ENCODE measurements at regions not wholly inside any gene's neighbourhood (a gene's known extent, or its start where the extent isn't known, plus 50 kb on each side); places are given as distances from the start of the nearest gene placed in this dataset.

DNA sequence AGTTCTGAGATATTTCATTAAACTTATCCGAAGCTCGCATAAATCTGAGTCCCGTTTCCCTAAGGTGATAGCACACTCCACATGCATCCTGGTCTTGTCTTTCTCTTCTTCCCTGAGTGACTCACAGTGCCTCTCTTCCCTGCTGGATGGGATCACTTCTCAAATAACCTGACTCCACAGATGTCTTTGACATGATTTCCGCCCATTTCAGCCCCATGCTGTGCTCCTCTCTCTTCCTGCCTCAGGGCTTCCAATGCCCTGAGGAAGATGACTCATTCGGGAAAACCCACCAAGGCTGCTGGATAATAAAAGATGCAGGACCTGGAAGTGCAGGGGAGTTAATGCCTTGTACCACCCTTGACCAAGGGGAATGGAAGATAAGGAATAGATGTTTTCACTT, 441.7 kb upstream of the SOX11 start:
- Mint-ChIP-seq H3K27me3 (no peaks in the 10 kb centered on the region), H3K9me3 (peaks cover 24% of the 10 kb centered on the region), H3K4me3 (no peak overlapping the region), H3K4me1 (no peaks in the 10 kb centered on the region), H3K27ac (no peak overlapping the region), H3K36me3 (ENCODE audit: low read depth) (no peaks in the 10 kb centered on the region)
- DNase-seq (no peak), ATAC-seq (no peak)

DNA sequence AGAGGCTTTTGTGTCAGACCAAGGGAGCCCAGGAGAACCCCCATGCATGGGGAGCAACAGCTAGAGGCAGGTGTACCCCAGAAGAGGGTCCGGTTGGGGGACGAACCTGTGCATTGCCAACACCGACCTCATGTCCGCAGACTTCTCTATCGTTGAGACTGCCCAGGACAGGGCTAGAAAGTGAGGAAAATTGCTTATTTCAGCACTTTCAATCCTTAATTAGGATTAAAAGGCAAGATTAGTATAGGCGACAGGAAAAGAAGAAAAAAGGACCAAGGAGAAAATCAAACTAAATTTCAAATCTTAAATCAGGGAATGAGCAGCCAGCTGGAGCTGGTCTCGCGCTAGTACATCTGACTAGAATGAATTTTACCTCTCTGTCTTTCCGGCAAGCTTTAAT, 438.9 kb upstream of the SOX11 start:
- DNase-seq: no peak
- Mint-ChIP-seq H3K27me3 (no peaks in the 10 kb centered on the region), H3K9me3 (peaks cover 21% of the 10 kb centered on the region), H3K4me3 (no peak overlapping the region), H3K36me3 (ENCODE audit: low read depth) (no peaks in the 10 kb centered on the region), H3K27ac (no peak overlapping the region), H3K4me1 (no peaks in the 10 kb centered on the region)
- ATAC-seq: no peak

DNA sequence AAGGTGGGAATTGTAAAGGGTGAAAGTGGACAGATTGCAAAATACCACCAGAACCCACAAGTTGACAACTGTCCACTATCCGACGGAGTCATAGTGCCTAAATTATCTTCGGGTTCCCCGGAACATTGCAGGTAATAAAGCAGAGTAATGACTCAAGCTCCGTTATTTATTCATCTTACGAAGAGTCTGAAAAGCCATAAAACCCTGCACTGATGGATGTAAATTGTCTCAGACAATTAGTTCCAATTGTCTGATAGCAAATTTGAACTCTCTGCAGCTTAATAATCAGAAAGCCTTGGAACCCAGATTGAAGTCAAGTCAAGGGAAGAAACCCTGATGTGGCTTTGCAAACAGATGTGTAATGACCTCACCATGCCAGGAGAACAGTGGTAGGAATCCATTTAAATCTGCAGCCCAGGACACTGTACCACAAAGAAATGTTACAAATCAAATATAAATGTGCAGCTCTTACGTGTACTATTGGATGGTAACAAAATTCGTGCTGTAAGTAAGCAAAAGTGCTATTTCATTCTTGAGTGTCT, 437.3 kb upstream of the SOX11 start:
- Mint-ChIP-seq H3K36me3 (ENCODE audit: low read depth) (no peaks in the 10 kb centered on the region), H3K4me3 (no peak overlapping the region), H3K9me3 (peaks cover 21% of the 10 kb centered on the region), H3K27me3 (no peaks in the 10 kb centered on the region), H3K4me1 (no peaks in the 10 kb centered on the region), H3K27ac (no peak overlapping the region)
- no peak for ATAC-seq
- no peak for DNase-seq

DNA sequence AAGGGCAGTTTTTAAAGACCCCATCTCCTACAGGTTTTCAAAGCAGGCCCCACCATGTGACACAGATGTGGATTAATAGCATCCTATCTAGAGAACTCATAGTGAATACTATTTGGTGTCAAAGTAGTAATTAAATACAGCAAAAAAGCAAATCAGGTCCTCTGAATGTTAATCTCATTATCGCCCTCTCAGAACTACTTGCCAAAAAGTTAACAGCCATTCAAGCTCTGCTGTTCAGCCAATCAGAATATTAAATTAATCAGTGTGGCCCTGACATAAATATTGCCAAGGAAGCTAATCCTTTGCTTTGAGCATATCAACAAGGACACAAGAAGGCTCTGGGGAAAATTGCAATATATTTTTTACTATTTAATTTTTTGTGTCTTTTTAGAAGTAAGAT, 428.9 kb upstream of the SOX11 start:
- ATAC-seq (no peak), DNase-seq (no peak)
- Mint-ChIP-seq H3K27me3 (no peaks in the 10 kb centered on the region), H3K9me3 (peaks cover 7% of the 10 kb centered on the region), H3K36me3 (ENCODE audit: low read depth) (no peaks in the 10 kb centered on the region), H3K27ac (no peak overlapping the region), H3K4me3 (no peak overlapping the region), H3K4me1 (no peaks in the 10 kb centered on the region)

DNA sequence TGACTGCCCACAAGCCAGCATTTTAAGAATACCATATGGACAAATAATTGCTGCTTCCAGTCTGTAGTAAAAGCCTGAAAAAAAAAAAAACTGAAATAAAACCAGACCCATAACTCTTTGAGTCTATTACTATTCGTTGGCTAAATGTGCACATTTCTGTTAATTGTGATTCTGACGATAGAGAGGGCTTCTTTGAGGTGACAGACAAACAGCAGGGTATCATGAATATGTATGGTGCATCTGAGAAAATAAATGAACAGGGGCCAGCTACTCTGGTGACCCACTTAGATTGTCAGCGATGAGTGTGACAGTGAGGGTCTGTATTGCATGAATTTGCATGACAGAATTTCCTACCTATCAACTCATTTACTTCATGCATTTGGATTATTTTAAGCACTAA, 427.8 kb upstream of the SOX11 start:
- H3K9me3 Mint-ChIP-seq: peaks cover 7% of the 10 kb centered on the region
- ATAC-seq (no peak), DNase-seq (no peak)
- no peaks in the 10 kb centered on the region for H3K4me1 Mint-ChIP-seq
- H3K27me3 Mint-ChIP-seq: no peaks in the 10 kb centered on the region
- no peaks in the 10 kb centered on the region for H3K36me3 Mint-ChIP-seq (ENCODE audit: low read depth)
- no peak overlapping the region for H3K4me3 Mint-ChIP-seq
- H3K27ac Mint-ChIP-seq: no peak overlapping the region

DNA sequence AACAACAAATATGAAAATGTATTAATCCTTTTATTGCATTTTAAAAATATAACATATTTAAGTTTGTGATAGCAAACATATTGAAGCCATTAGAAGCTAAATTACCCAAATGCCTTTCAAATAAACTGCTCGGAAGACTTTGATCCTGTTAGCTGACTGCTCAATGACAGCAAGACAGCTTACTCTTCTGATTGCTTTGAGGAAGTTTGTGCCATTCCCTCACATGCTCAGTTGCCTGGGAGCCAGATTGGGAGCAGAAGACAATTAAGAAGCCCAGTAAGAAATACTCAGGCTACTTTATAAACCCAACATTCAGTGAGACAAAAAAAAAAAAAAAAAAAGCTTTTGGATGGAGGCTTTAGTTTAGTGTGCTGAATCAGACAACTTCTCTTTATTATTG, 407.1 kb upstream of the SOX11 start:
- DNase-seq: no peak
- H3K9me3 Mint-ChIP-seq: peaks cover 9% of the 10 kb centered on the region
- ATAC-seq: no peak
- no peaks in the 10 kb centered on the region for H3K36me3 Mint-ChIP-seq (ENCODE audit: low read depth)
- no peak overlapping the region for H3K4me3 Mint-ChIP-seq
- H3K4me1 Mint-ChIP-seq: no peaks in the 10 kb centered on the region
- no peaks in the 10 kb centered on the region for H3K27me3 Mint-ChIP-seq
- H3K27ac Mint-ChIP-seq: no peak overlapping the region

DNA sequence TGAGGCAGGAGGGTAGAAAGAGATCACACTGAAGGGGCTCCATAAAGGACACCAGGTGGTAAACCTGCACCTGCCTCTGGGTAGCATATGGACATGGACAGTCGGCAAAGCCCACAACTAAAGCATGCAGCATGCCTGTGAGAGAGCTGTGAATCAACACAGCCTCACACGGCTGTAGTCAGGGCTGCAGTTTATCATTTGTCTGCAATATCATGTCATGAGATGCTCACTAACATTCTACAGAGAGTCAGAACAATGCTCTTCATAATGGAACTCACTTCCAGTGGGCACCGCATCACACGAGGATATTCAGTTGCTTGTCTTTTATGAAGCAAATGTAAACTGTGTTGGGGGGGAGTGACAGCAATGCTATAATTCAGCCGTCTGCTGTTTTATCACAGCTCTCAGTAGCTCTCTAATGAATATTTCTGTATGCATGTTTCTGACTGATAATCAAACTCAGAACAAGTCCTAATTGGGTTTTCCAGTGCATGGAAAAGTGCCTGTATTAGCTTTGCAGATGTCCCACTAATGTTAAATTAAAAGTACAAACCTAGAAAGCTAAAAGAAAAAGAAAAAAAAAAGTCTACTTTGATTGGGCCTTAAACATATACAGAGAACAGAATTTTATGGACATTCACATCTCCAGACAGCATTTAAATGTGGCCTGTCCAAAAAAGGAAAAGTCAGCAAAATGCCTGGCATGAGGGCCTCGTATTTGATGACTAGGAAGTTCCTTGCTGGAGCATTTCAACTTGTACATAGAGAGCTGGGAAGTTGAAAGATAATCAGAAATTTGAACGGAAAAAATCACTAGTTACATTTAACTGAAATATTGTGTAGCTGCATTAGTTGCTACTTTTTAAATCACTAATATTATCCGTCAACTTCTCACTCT, 406.1 kb upstream of the SOX11 start:
- Mint-ChIP-seq H3K4me3 (no peak overlapping the region), H3K27me3 (no peaks in the 10 kb centered on the region), H3K4me1 (no peaks in the 10 kb centered on the region), H3K36me3 (ENCODE audit: low read depth) (no peaks in the 10 kb centered on the region), H3K27ac (no peak overlapping the region), H3K9me3 (peaks cover 9% of the 10 kb centered on the region)
- no peak for DNase-seq
- ATAC-seq: no peak

DNA sequence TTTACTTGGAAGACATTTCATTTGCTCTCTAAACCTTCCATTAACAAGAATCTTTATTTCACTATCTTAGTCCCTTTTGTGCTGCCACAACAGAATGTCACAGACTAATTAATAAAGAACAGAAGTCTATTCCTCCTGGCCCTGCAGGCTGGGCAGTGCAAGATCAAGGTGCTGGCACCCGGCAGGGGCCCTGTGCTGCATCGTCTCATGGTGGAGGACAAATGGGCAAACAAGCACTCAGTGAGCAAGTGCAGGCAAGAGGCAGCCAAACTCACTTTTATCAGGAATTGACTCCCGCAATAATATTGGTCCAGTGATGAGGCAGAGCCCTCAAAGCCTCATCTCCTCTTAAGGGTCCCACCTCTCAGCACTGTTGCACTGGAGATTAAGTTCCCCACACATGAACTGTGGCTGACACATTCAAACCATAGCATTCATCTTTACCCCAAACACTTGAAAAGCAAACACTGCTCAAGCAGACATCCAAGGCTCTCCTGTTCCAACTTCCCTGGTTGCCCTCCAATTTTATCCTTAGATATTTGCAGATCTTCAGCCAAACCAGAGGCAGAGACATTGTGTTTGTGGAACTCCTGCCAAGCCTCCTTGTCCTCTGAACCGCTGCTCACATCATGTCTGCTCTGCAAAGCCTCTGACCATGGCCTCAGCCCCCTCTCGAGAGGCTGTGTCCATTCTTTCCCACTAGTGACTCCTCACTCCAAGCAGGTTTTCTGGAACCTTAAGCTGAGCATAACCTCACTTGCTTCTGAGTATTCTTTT, 404.4 kb upstream of the SOX11 start:
- Mint-ChIP-seq H3K9me3 (no peaks in the 10 kb centered on the region), H3K27me3 (no peaks in the 10 kb centered on the region), H3K36me3 (ENCODE audit: low read depth) (no peaks in the 10 kb centered on the region), H3K4me3 (no peak overlapping the region), H3K27ac (no peak overlapping the region), H3K4me1 (no peaks in the 10 kb centered on the region)
- DNase-seq (no peak), ATAC-seq (no peak)

DNA sequence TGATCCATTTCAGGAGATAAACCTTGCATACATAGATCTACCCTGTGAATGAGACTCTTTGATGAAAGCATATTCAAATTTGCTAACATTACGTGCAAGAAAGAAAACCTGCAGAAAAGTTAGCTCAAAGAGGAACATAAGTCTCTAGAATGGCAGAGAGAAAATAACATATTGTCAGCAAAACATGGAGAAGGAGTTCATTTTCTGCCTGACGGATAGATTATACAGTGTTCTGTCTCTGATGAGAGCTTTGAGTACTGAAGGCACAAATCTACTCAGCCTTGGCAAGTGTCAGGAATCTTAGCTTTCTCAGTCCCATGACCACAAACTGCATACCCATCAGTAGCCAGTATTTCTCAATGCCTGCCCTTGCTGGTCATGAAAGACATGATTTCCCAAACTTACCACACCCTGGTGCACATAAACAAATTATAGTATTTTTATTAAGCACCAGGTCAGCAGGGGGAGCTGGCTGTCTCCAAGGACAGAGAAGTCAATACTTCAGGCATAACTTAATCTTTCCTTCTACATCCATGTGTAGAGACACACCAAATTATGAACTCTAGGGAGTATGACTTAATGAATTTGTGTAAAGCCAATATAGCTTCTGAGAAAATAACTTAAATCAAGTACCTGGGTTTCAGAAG, 401.2 kb upstream of the SOX11 start:
- Mint-ChIP-seq H3K4me1 (no peaks in the 10 kb centered on the region), H3K27me3 (no peaks in the 10 kb centered on the region), H3K36me3 (ENCODE audit: low read depth) (no peaks in the 10 kb centered on the region), H3K27ac (no peak overlapping the region), H3K4me3 (no peak overlapping the region), H3K9me3 (no peaks in the 10 kb centered on the region)
- ATAC-seq: no peak
- DNase-seq: no peak

DNA sequence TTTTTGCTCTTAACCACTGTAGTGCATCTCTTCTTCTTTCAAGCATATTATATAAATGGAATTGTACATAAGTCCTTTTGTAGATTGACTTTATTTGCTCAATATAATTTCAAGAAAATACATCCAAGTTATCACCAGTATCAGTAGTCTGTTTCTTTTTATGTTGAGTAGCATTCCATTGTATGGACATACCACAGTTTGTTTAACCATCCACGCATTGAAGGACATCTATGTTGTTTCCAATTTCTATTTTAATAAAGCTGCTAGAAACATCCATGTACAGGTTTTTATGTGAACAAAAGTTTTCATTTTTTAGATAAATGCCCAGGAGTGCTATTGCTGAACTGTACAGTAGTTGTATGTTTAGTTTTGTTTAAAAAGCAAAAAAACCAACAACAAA, 387.5 kb upstream of the SOX11 start:
- Mint-ChIP-seq H3K9me3 (peaks cover 27% of the 10 kb centered on the region), H3K27me3 (no peaks in the 10 kb centered on the region), H3K4me3 (no peak overlapping the region), H3K27ac (no peak overlapping the region), H3K4me1 (no peaks in the 10 kb centered on the region), H3K36me3 (ENCODE audit: low read depth) (no peaks in the 10 kb centered on the region)
- no peak for ATAC-seq
- DNase-seq: no peak

DNA sequence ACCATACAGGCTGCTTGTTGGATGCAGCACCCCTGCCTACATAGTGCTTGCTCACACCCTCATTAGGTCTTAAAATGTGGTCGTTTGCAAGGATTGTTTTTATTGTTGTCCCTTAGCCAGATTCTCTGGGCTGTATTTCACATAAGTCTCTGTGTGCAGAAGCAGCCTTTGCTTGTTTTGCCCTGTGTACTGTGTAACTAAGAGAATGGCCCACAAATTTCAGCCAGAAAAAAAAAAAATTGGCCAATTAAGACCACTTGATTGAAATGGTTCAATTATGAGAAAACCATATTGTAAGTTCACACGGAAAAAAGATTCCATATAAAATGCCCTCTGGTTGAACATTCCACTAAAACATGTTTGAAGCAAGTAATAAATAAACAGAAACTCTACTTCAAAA, 377.1 kb upstream of the SOX11 start:
- no peak for ATAC-seq
- H3K27me3 Mint-ChIP-seq: no peaks in the 10 kb centered on the region

DNA sequence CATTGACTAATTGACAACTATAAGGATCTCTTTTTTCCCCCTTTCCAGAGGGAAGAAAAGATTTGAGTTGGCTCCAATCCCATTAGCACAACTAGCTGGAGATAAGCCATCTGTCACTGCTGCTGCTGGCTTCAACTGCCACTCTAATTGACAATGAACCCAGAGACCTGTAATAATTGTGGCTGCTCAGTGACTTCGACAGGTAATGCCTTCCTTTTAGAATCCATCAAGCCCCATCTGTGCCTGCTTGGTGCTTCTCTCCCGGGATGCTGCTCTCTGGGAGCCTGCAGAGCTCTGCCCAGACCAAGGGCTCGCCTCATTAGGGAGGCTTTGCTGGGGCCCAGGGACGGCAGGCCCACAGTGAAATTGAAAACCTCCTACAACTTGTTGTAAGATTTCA, 376.7 kb upstream of the SOX11 start:
- Mint-ChIP-seq H3K9me3 (peaks cover 9% of the 10 kb centered on the region), H3K36me3 (ENCODE audit: low read depth) (no peaks in the 10 kb centered on the region), H3K27ac (no peak overlapping the region), H3K4me1 (no peaks in the 10 kb centered on the region), H3K4me3 (no peak overlapping the region), H3K27me3 (no peaks in the 10 kb centered on the region)
- DNase-seq (no peak), ATAC-seq (no peak)

More for the DNA sequence above, 377.1 kb upstream of the SOX11 start:
- DNase-seq: no peak
- Mint-ChIP-seq H3K9me3 (peaks cover 12% of the 10 kb centered on the region), H3K4me3 (no peak overlapping the region), H3K36me3 (ENCODE audit: low read depth) (no peaks in the 10 kb centered on the region), H3K27ac (no peak overlapping the region), H3K4me1 (no peaks in the 10 kb centered on the region)

DNA sequence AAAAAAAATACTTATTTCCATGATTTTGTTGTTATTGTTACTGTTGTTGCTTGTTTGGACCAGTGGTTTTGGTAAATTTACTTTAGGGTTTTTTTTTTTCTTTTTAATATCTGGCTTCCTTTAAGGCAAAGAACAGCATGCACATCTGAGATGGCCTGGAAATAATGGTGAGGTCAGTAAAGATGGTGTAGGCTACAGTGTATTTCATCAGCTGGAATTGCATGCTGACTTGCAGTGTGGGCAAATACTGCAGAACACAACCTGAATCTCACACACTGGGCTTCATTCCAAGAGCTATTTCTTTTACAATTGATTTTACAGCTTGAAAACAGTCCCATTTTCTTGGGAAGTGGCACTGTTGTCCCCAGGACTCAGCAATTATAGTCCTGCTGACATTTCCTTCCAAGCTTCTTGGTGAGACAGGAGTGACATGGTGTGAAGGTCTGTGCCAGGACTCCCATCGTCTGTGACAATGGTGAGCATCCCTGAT, 376.1 kb upstream of the SOX11 start:
- no peak overlapping the region for H3K4me3 Mint-ChIP-seq
- ATAC-seq (no peak), DNase-seq (no peak)
- no peaks in the 10 kb centered on the region for H3K36me3 Mint-ChIP-seq (ENCODE audit: low read depth)
- no peaks in the 10 kb centered on the region for H3K4me1 Mint-ChIP-seq
- no peak overlapping the region for H3K27ac Mint-ChIP-seq
- H3K9me3 Mint-ChIP-seq: peaks cover 9% of the 10 kb centered on the region
- no peaks in the 10 kb centered on the region for H3K27me3 Mint-ChIP-seq

DNA sequence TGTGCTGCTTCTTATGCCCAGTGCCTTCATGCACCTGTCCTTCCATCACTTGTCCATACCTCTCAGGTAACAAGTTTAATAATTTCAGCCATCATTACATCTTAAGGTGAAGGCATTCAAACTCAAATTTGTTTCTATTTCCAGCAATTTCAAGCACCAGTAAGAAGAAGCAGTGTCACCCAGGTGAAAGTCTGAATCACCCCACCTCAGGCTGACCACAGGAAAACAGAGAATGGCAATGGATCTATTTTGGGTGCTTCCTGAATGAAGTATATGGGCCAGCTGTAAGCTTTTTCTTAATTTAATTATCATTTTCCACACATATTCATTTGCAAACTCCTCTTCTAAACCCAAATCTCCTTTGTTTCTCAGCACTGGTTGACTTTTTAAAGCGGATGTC, 372.7 kb upstream of the SOX11 start:
- Mint-ChIP-seq H3K27me3 (no peaks in the 10 kb centered on the region), H3K27ac (no peak overlapping the region), H3K9me3 (peaks cover 14% of the 10 kb centered on the region), H3K36me3 (ENCODE audit: low read depth) (no peaks in the 10 kb centered on the region), H3K4me3 (no peak overlapping the region), H3K4me1 (no peaks in the 10 kb centered on the region)
- DNase-seq (no peak), ATAC-seq (no peak)
